Effector memory CD8-positive, alpha-beta T cell (primary cell): ENCODE measurements at regions not wholly inside any gene's neighbourhood (a gene's known extent, or its start where the extent isn't known, plus 50 kb on each side); places are given as distances from the start of the nearest gene placed in this dataset.

ENCODE experiments used
- ATAC-seq: fragments of 150-1000 bp; cut with Tn5 transposase; replicated peaks from 2 replicates; pipeline ENCODE4 v1.10.0; 2021; ENCODE audit warnings: mild to moderate bottlenecking, moderate library complexity
- DNase-seq, 3 experiments: peaks; one replicate each; pipeline ENCODE4 v3.0.0; 2021
- H3K27ac Mint-ChIP-seq, 2 donors: one replicate each; pipeline ENCODE4 v1.8.0; 2022; ENCODE audit warnings: mild to moderate bottlenecking in 2 of 2, mixed read lengths in 2 of 2, moderate library complexity in 2 of 2
- H3K27me3 Mint-ChIP-seq, 2 donors: one replicate each; pipeline ENCODE4 v1.8.0; 2022; ENCODE audit warnings: mixed read lengths in 2 of 2
- H3K36me3 Mint-ChIP-seq: one replicate; pipeline ENCODE4 v1.8.0; 2022; ENCODE audit warnings: mild to moderate bottlenecking, moderate library complexity, mixed read lengths; ENCODE audit not compliant: insufficient read depth
- H3K4me1 Mint-ChIP-seq, 2 donors: one replicate each; pipeline ENCODE4 v1.8.0; 2022; ENCODE audit warnings: low read depth in 2 of 2, mixed read lengths in 2 of 2
- H3K4me3 Mint-ChIP-seq, 2 donors: one replicate each; pipeline ENCODE4 v1.8.0; 2022; ENCODE audit warnings: mild to moderate bottlenecking in 2 of 2, mixed read lengths in 2 of 2, moderate library complexity in 2 of 2
- H3K9me3 Mint-ChIP-seq, 2 donors: one replicate each; pipeline ENCODE4 v1.8.0; 2022; ENCODE audit warnings: mixed read lengths in 2 of 2

- no peak for ATAC-seq
- Mint-ChIP-seq H3K4me3 (no peak overlapping the region), H3K36me3 (no peaks in the 10 kb centered on the region)
Observed at GRCh38 chr5:92904021-92904420, 677.0 kb downstream of the NR2F1-AS1 start.

GRCh38 chr5:92899611-92900010 lies 681.4 kb downstream of the NR2F1-AS1 start:
- ATAC-seq, result no peak

More at GRCh38 chr5:92904021-92904420, 677.0 kb downstream of the NR2F1-AS1 start:
- peaks cover 0 to 5% of the 10 kb centered on the region in 2 donors for H3K9me3 Mint-ChIP-seq
- no peaks in the 10 kb centered on the region for H3K4me1 Mint-ChIP-seq
- no peak for DNase-seq
- H3K27me3 Mint-ChIP-seq, result no peaks in the 10 kb centered on the region
- no peak overlapping the region for H3K27ac Mint-ChIP-seq

DNA sequence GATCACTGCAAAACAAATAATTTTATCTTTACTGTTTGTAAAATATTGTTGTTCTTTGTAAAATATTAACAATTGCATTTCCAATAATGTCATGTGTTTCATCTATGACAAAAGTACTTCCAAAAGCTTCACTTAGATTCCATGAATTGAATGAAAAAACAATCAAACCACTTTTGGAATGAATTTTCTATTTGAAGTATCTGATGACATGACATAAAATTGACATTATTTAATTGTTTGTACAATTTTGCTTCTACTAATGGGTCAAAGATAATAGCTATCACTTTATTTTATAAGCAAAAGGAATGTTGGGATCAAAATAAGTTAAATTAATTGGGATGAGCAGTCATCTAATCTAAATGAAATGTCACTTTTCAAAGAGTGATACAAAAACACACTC lies 684.3 kb downstream of the NR2F1-AS1 start:
- H3K27ac Mint-ChIP-seq, result no peak overlapping the region
- no peaks in the 10 kb centered on the region for H3K36me3 Mint-ChIP-seq
- H3K9me3 Mint-ChIP-seq, result peaks cover under 1 to 8% of the 10 kb centered on the region in 2 donors
- ATAC-seq (no peak), DNase-seq (no peak)
- H3K4me3 Mint-ChIP-seq, result no peak overlapping the region
- no peaks in the 10 kb centered on the region for H3K27me3 Mint-ChIP-seq
- H3K4me1 Mint-ChIP-seq, result no peaks in the 10 kb centered on the region

More at GRCh38 chr5:92899611-92900010, 681.4 kb downstream of the NR2F1-AS1 start:
- Mint-ChIP-seq H3K36me3 (no peaks in the 10 kb centered on the region), H3K27me3 (no peaks in the 10 kb centered on the region), H3K4me3 (no peak overlapping the region), H3K9me3 (peaks cover 0 to 8% of the 10 kb centered on the region in 2 donors), H3K4me1 (no peaks in the 10 kb centered on the region), H3K27ac (no peak overlapping the region)
- DNase-seq, result no peak

- Mint-ChIP-seq H3K27me3 (no peaks in the 10 kb centered on the region), H3K4me1 (no peaks in the 10 kb centered on the region), H3K4me3 (no peak overlapping the region), H3K36me3 (no peaks in the 10 kb centered on the region), H3K9me3 (peaks cover 5 to 8% of the 10 kb centered on the region in 2 donors), H3K27ac (no peak overlapping the region)
- no peak for ATAC-seq
- no peak for DNase-seq
Observed at GRCh38 chr5:92890841-92891244, 690.2 kb downstream of the NR2F1-AS1 start.

- ATAC-seq, result no peak
Observed at GRCh38 chr5:92889140-92889539, 691.9 kb downstream of the NR2F1-AS1 start.

DNA sequence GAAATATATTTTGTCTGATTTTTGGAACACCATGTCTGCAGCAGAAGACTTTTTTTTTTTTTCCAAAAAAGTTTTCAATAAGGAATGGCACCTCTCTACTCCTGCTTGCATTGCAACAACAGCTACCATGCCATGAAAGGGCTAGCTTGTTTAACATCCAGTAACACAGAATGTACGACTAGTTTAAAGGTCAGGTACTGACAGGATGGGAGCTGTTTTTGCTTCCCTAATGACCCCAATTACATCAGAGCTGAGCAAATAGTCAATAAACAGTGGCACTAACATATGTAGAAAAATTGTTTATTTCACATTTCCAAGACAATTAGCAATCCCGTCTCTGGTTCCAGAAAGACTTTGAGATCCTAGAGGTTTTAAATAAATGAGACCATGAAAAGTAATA lies 693.8 kb downstream of the NR2F1-AS1 start:
- Mint-ChIP-seq H3K4me1 (no peaks in the 10 kb centered on the region), H3K36me3 (no peaks in the 10 kb centered on the region), H3K27me3 (no peaks in the 10 kb centered on the region), H3K9me3 (peaks cover 4 to 8% of the 10 kb centered on the region in 2 donors), H3K27ac (no peak overlapping the region), H3K4me3 (no peak overlapping the region)
- DNase-seq (no peak), ATAC-seq (no peak)

More at GRCh38 chr5:92889140-92889539, 691.9 kb downstream of the NR2F1-AS1 start:
- Mint-ChIP-seq H3K4me3 (no peak overlapping the region), H3K27me3 (no peaks in the 10 kb centered on the region), H3K27ac (no peak overlapping the region), H3K36me3 (no peaks in the 10 kb centered on the region), H3K9me3 (peaks cover 4 to 8% of the 10 kb centered on the region in 2 donors), H3K4me1 (no peaks in the 10 kb centered on the region)
- no peak for DNase-seq

- Mint-ChIP-seq H3K27ac (no peak overlapping the region), H3K4me1 (no peaks in the 10 kb centered on the region), H3K36me3 (no peaks in the 10 kb centered on the region), H3K9me3 (peaks cover 4 to 8% of the 10 kb centered on the region in 2 donors), H3K4me3 (no peak overlapping the region), H3K27me3 (no peaks in the 10 kb centered on the region)
- ATAC-seq (no peak), DNase-seq (no peak)
Observed at GRCh38 chr5:92886751-92887150, 694.3 kb downstream of the NR2F1-AS1 start.

- Mint-ChIP-seq H3K27ac (no peak overlapping the region), H3K36me3 (no peaks in the 10 kb centered on the region), H3K27me3 (no peaks in the 10 kb centered on the region), H3K4me1 (no peaks in the 10 kb centered on the region), H3K9me3 (peaks cover under 1 to 2% of the 10 kb centered on the region in 2 donors), H3K4me3 (no peak overlapping the region)
- ATAC-seq (no peak), DNase-seq (no peak)
Observed at GRCh38 chr5:92885950-92886349, 695.1 kb downstream of the NR2F1-AS1 start.

- H3K4me3 Mint-ChIP-seq, result no peak overlapping the region
Observed at GRCh38 chr5:92884469-92884868, 696.5 kb downstream of the NR2F1-AS1 start.

GRCh38 chr5:92879806-92880543 lies 701.0 kb downstream of the NR2F1-AS1 start:
- peaks cover 3 to 10% of the 10 kb centered on the region in 2 donors for H3K9me3 Mint-ChIP-seq
- no peak overlapping the region for H3K4me3 Mint-ChIP-seq
- no peaks in the 10 kb centered on the region for H3K27me3 Mint-ChIP-seq
- H3K4me1 Mint-ChIP-seq, result no peaks in the 10 kb centered on the region
- ATAC-seq, result no peak
- H3K36me3 Mint-ChIP-seq, result peaks cover 3% of the 10 kb centered on the region
- no peak overlapping the region for H3K27ac Mint-ChIP-seq
- DNase-seq, result no peak

More at GRCh38 chr5:92884469-92884868, 696.5 kb downstream of the NR2F1-AS1 start:
- H3K27ac Mint-ChIP-seq, result no peak overlapping the region
- DNase-seq (no peak), ATAC-seq (no peak)
- H3K27me3 Mint-ChIP-seq, result no peaks in the 10 kb centered on the region
- H3K9me3 Mint-ChIP-seq, result peaks cover 0 to 2% of the 10 kb centered on the region in 2 donors
- no peaks in the 10 kb centered on the region for H3K36me3 Mint-ChIP-seq
- no peaks in the 10 kb centered on the region for H3K4me1 Mint-ChIP-seq

- DNase-seq (no peak), ATAC-seq (no peak)
- Mint-ChIP-seq H3K4me3 (no peak overlapping the region), H3K36me3 (peaks cover 3% of the 10 kb centered on the region), H3K9me3 (peaks cover 8 to 16% of the 10 kb centered on the region in 2 donors), H3K27ac (no peak overlapping the region), H3K27me3 (no peaks in the 10 kb centered on the region), H3K4me1 (no peaks in the 10 kb centered on the region)
Observed at GRCh38 chr5:92874790-92875189, 706.2 kb downstream of the NR2F1-AS1 start.

- no peak overlapping the region for H3K4me3 Mint-ChIP-seq
- no peaks in the 10 kb centered on the region for H3K36me3 Mint-ChIP-seq
- DNase-seq (no peak), ATAC-seq (no peak)
- H3K4me1 Mint-ChIP-seq, result no peaks in the 10 kb centered on the region
- no peaks in the 10 kb centered on the region for H3K27me3 Mint-ChIP-seq
- no peak overlapping the region for H3K27ac Mint-ChIP-seq
- no peaks in the 10 kb centered on the region for H3K9me3 Mint-ChIP-seq
Observed at GRCh38 chr5:92868442-92868841, 712.6 kb downstream of the NR2F1-AS1 start.

GRCh38 chr5:92864591-92864990 lies 716.4 kb downstream of the NR2F1-AS1 start:
- Mint-ChIP-seq H3K9me3 (no peaks in the 10 kb centered on the region), H3K36me3 (no peaks in the 10 kb centered on the region), H3K4me1 (no peaks in the 10 kb centered on the region), H3K4me3 (no peak overlapping the region), H3K27me3 (no peaks in the 10 kb centered on the region), H3K27ac (no peak overlapping the region)
- DNase-seq (no peak), ATAC-seq (no peak)

- Mint-ChIP-seq H3K9me3 (peaks cover 0 to 3% of the 10 kb centered on the region in 2 donors), H3K36me3 (no peaks in the 10 kb centered on the region), H3K4me1 (no peaks in the 10 kb centered on the region), H3K27me3 (no peaks in the 10 kb centered on the region), H3K27ac (no peak overlapping the region), H3K4me3 (no peak overlapping the region)
- no peak for DNase-seq
- ATAC-seq, result no peak
Observed at GRCh38 chr5:92863666-92864065, 717.4 kb downstream of the NR2F1-AS1 start.
